GM13976 (cell line): ENCODE measurements at regions not wholly inside any gene's neighbourhood (a gene's known extent, or its start where the extent isn't known, plus 50 kb on each side); places are given as distances from the start of the nearest gene placed in this dataset.
"Not testable (repeated sequence)": the region's sequence is repeated elsewhere in the genome, so short reads cannot be mapped to it uniquely, and the experiment has no call there.

ENCODE experiments used
- DNase-seq: peaks from one replicate; pipeline ENCODE4 v3.0.0; 2012; ENCODE audit warnings: low spot score
- CTCF ChIP-seq: IDR thresholded peaks from 2 replicates; pipeline ENCODE4 v1.5.1; 2012; ENCODE audit warnings: borderline replicate concordance, mild to moderate bottlenecking; ENCODE audit not compliant: insufficient read depth; ENCODE audit errors: extremely low read depth, missing control alignments, control extremely low read depth
- in situ Hi-C: fragments of 300-500 bp; cut with MboI; formaldehyde crosslinking; loops from one replicate; pipeline ENCODE4 v1.12.0; 2022; ENCODE audit warnings: low sequenced_read_pairs, mixed read lengths, inconsistent platforms; ENCODE audit not compliant: unreplicated experiment

GRCh38 chr9:129449066-129449465 lies 171.8 kb downstream of the C9orf50 start:
- no peak for DNase-seq
- TF ChIP-seq CTCF, result no peak
- in situ Hi-C loops, result no loop called here

- TF ChIP-seq CTCF, result no peak
- in situ Hi-C loops, result no loop called here
- no peak for DNase-seq
Observed at GRCh38 chr9:129446828-129447550, 173.9 kb downstream of the C9orf50 start.

GRCh38 chr9:129445794-129446306 lies 175.1 kb downstream of the C9orf50 start:
- in situ Hi-C loops, result no loop called here
- no peak for DNase-seq
- no peak for TF ChIP-seq CTCF

GRCh38 chr9:129443515-129444164 lies 177.3 kb downstream of the C9orf50 start:
- in situ Hi-C loops, DNase-seq: not testable (repeated sequence)

- no peak for DNase-seq
- in situ Hi-C loops, result no loop called here
- no peak for TF ChIP-seq CTCF
Observed at GRCh38 chr9:129442803-129443511, 177.9 kb downstream of the C9orf50 start.

- no peak for DNase-seq
- in situ Hi-C loops, result no loop called here
- TF ChIP-seq CTCF, result no peak
Observed at GRCh38 chr9:129441852-129442251, 179.0 kb downstream of the C9orf50 start.
